ENCODE measurements at regions not wholly inside any gene's neighbourhood (a gene's known extent, or its start where the extent isn't known, plus 50 kb on each side); places are given as distances from the start of the nearest gene placed in this dataset.
"Not testable (repeated sequence)": the region's sequence is repeated elsewhere in the genome, so short reads cannot be mapped to it uniquely, and the experiment has no call there.

DNA sequence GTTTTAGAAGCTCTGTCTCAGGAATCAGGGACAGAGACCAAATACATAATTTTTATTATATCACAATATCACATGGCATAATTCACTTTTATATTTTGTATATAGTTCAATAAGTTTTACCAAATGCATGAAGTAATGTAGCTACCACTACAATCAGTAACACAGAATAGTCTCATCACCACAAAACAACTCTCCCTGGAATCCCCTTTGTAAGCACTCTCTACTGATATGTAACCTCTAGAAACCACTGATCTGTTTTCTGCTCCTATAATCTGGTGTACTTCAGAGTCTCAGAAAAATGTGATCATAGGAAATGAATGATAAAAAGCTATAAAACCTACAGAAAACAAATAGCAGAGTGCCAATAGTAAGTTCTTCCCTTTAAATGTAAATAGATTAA, 1465.9 kb downstream of the SPATA31A7 start:
- H3K56ac ChIP-seq (replicated peaks; ENCODE audit: insufficient read length, low read depth, low read length); H2BK120ac ChIP-seq (replicated peaks; ENCODE audit: low read depth, low read length); FAIRE-seq; H3K4ac ChIP-seq (replicated peaks; ENCODE audit: insufficient read length, low read depth, low read length); H4K91ac ChIP-seq (replicated peaks; ENCODE audit: insufficient read length, low read length); H2AK5ac ChIP-seq (ENCODE audit: low read depth, low read length); H2AFZ ChIP-seq (ENCODE audit: low read length); DNase-seq (ENCODE audit: low read depth in 1 of 2, low spot score in 2 of 2); H2BK12ac ChIP-seq (ENCODE audit: low read depth, low read length); H3K79me1 ChIP-seq (ENCODE audit: low read depth, low read length); H4K5ac ChIP-seq (ENCODE audit: insufficient read length, low read depth, low read length); H3K4me2 ChIP-seq (ENCODE audit: insufficient read depth in 1 of 2, low read depth in 2 of 2, low read length in 2 of 2); POLR2A ChIA-PET (ENCODE audit: partially characterized antibody); H3K79me2 ChIP-seq (ENCODE audit: control insufficient read depth in 1 of 2, insufficient read depth in 2 of 2, low read length in 2 of 2); H3K18ac ChIP-seq (ENCODE audit: extremely low read depth, low read length); H3K36me3 ChIP-seq (ENCODE audit: control insufficient read depth in 2 of 4, insufficient read depth in 4 of 4, low read length in 3 of 4); H3K9me3 ChIP-seq (ENCODE audit: insufficient read depth in 2 of 2, low read depth in 1 of 2, low read length in 1 of 2); H4K8ac ChIP-seq (ENCODE audit: extremely low read depth, insufficient read depth, low read length); H3K23ac ChIP-seq (ENCODE audit: insufficient read length); H3K4me1 ChIP-seq (replicated peaks in 1 of 4; ENCODE audit: control insufficient read depth in 3 of 4, insufficient read depth in 4 of 4, low read length in 3 of 4); H2BK15ac ChIP-seq (ENCODE audit: low read length); H3K9ac ChIP-seq (replicated peaks in 1 of 4; ENCODE audit: extremely low read depth in 1 of 4, low read depth in 3 of 4, low read length in 3 of 4); H3K14ac ChIP-seq (ENCODE audit: insufficient read length); H3K27ac ChIP-seq (ENCODE audit: low read depth, low read length); H4K20me1 ChIP-seq (replicated peaks in 1 of 2; ENCODE audit: control insufficient read depth in 1 of 2, insufficient read depth in 2 of 2, low read length in 2 of 2); H3K27me3 ChIP-seq (replicated peaks in 1 of 4; ENCODE audit: control insufficient read depth in 3 of 4, extremely low read depth in 1 of 4, insufficient read depth in 3 of 4, low read length in 3 of 4); H2BK20ac ChIP-seq (ENCODE audit: low read length); H2BK5ac ChIP-seq (ENCODE audit: low read depth, low read length); H3K23me2 ChIP-seq (ENCODE audit: low read depth, low read length); H3K4me3 ChIP-seq (ENCODE audit: extremely low read depth in 1 of 4, insufficient read depth in 2 of 4, low read depth in 3 of 4, low read length in 4 of 4); CTCF ChIA-PET (ENCODE audit: partially characterized antibody): not testable (repeated sequence)

DNA sequence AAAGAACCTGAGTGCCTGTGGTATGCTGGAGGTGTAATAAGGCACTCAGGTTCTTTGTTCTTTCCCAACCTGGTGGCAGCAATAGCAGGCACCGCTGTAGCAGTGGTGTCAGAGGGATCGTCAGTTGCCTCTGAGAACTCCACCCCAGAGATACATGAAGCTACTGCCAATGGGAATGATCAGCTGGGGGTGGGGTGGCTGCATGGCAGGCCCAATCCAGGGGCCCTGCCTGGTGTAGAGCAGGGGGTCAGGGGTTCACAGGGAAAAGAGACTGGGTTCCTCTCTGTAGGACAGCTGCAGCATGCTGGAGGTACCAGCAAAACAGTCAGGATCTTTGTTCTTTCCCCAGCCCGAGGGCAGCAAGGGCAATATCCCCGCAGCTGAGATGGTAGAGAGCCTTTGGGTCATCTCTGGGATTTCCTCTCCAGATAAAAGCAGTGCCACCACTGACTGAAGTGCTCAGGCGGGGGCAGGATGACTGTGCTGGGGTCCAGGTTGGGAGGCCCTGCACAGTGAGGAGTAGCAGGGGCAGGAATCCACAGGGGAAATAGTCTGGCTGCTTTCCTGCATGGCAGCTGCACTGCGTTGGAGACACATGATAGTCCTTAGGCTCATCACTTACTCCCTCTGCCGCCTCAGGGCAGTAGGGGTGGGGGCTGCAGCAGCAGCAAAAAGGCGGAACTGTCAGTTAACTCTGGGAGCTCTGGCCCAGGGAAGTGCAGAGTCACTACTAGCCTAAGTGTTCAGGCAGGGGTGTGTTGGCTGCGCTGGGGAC, 1473.1 kb downstream of the SPATA31A7 start:
- H3K9ac ChIP-seq (replicated peaks in 1 of 4; ENCODE audit: extremely low read depth in 1 of 4, low read depth in 3 of 4, low read length in 3 of 4); H2AFZ ChIP-seq (ENCODE audit: low read length); H4K8ac ChIP-seq (ENCODE audit: extremely low read depth, insufficient read depth, low read length); FAIRE-seq; H2BK120ac ChIP-seq (replicated peaks; ENCODE audit: low read depth, low read length); H2BK12ac ChIP-seq (ENCODE audit: low read depth, low read length); H2AK5ac ChIP-seq (ENCODE audit: low read depth, low read length); H3K27ac ChIP-seq (ENCODE audit: low read depth, low read length); H3K79me1 ChIP-seq (ENCODE audit: low read depth, low read length); H2BK5ac ChIP-seq (ENCODE audit: low read depth, low read length); H3K79me2 ChIP-seq (ENCODE audit: control insufficient read depth in 1 of 2, insufficient read depth in 2 of 2, low read length in 2 of 2); H4K20me1 ChIP-seq (replicated peaks in 1 of 2; ENCODE audit: control insufficient read depth in 1 of 2, insufficient read depth in 2 of 2, low read length in 2 of 2); H3K4ac ChIP-seq (replicated peaks; ENCODE audit: insufficient read length, low read depth, low read length); H2BK20ac ChIP-seq (ENCODE audit: low read length); H3K56ac ChIP-seq (replicated peaks; ENCODE audit: insufficient read length, low read depth, low read length); H3K23me2 ChIP-seq (ENCODE audit: low read depth, low read length); H3K27me3 ChIP-seq (replicated peaks in 1 of 4; ENCODE audit: control insufficient read depth in 3 of 4, extremely low read depth in 1 of 4, insufficient read depth in 3 of 4, low read length in 3 of 4); H4K5ac ChIP-seq (ENCODE audit: insufficient read length, low read depth, low read length); POLR2A ChIA-PET (ENCODE audit: partially characterized antibody); CTCF ChIA-PET (ENCODE audit: partially characterized antibody); H3K18ac ChIP-seq (ENCODE audit: extremely low read depth, low read length); H4K91ac ChIP-seq (replicated peaks; ENCODE audit: insufficient read length, low read length); H3K4me2 ChIP-seq (ENCODE audit: insufficient read depth in 1 of 2, low read depth in 2 of 2, low read length in 2 of 2); H3K4me1 ChIP-seq (replicated peaks in 1 of 4; ENCODE audit: control insufficient read depth in 3 of 4, insufficient read depth in 4 of 4, low read length in 3 of 4); DNase-seq (ENCODE audit: low read depth in 1 of 2, low spot score in 2 of 2); H3K36me3 ChIP-seq (ENCODE audit: control insufficient read depth in 2 of 4, insufficient read depth in 4 of 4, low read length in 3 of 4); H3K4me3 ChIP-seq (ENCODE audit: extremely low read depth in 1 of 4, insufficient read depth in 2 of 4, low read depth in 3 of 4, low read length in 4 of 4); H2BK15ac ChIP-seq (ENCODE audit: low read length); H3K23ac ChIP-seq (ENCODE audit: insufficient read length); H3K14ac ChIP-seq (ENCODE audit: insufficient read length); H3K9me3 ChIP-seq (ENCODE audit: insufficient read depth in 2 of 2, low read depth in 1 of 2, low read length in 1 of 2): not testable (repeated sequence)
- WGBS, 2 experiments (ENCODE audit: extremely low coverage in 1 of 2, insufficient coverage in 1 of 2, insufficient read length in 1 of 2, insufficient replicate concordance in 2 of 2, low coverage in 1 of 2, low lambda C conversion rate in 2 of 2, missing lambda C conversion rate in 1 of 2): 75% methylated on average over 4 of the region's 9 CpGs; no CpG with 5 or more reads in 1 of the 2 experiments

All from H1 (cell line).